Colonic mucosa (tissue), 4 donors: ENCODE measurements at regions not wholly inside any gene's neighbourhood (a gene's known extent, or its start where the extent isn't known, plus 50 kb on each side); places are given as distances from the start of the nearest gene placed in this dataset.

Source experiments
- DNase-seq: peaks from one replicate; pipeline ENCODE4 v3.0.0-alpha.2; 2020
- H3K27ac ChIP-seq: fragments of 200-600 bp; one replicate; pipeline ENCODE4 v1.8.0; 2021
- H3K27me3 ChIP-seq: fragments of 200-600 bp; one replicate; pipeline ENCODE4 v1.8.0; 2021
- H3K36me3 ChIP-seq: fragments of 200-600 bp; one replicate; pipeline ENCODE4 v1.8.0; 2021
- H3K4me1 ChIP-seq: fragments of 200-600 bp; one replicate; pipeline ENCODE4 v1.8.0; 2021; ENCODE audit warnings: mild to moderate bottlenecking
- H3K4me3 ChIP-seq: fragments of 200-600 bp; one replicate; pipeline ENCODE4 v1.8.0; 2021
- H3K9ac ChIP-seq, 2 donors: one replicate each; pipeline ENCODE4 v1.7.0; 2013; ENCODE audit warnings: control low read depth in 2 of 2, low read depth in 2 of 2, low read length in 2 of 2
- H3K9me3 ChIP-seq: fragments of 200-600 bp; one replicate; pipeline ENCODE4 v1.8.0; 2021
- CTCF ChIP-seq: fragments of 200-600 bp; IDR thresholded peaks from one replicate; pipeline ENCODE4 v1.8.0; 2022; ENCODE audit warnings: antibody characterized with exemption, mild to moderate bottlenecking
- intact Hi-C: fragments of 100-400 bp; cut with DNase I; formaldehyde crosslinking; loops from one replicate; pipeline ENCODE4 v1.14.1; 2022
- donor health status: healthy.
- donor health status: DM: no; HTN: no; CAD: no.
- donor health status: DM: no; HTN: no; CAD: no.

GRCh38 chr10:64059884-64060283 is 538.7 kb downstream of the REEP3 start:
- H3K36me3 ChIP-seq: no peaks in the 10 kb centered on the region
- no peaks in the 10 kb centered on the region for H3K27me3 ChIP-seq
- H3K27ac ChIP-seq: no peak overlapping the region
- intact Hi-C loops: no loop called here
- DNase-seq: no peak
- H3K9me3 ChIP-seq: no peaks in the 10 kb centered on the region
- H3K9ac ChIP-seq: no peak overlapping the region
- no peak overlapping the region for H3K4me3 ChIP-seq
- no peaks in the 10 kb centered on the region for H3K4me1 ChIP-seq
- TF ChIP-seq CTCF: no peak

- Histone ChIP-seq H3K4me3 (no peak overlapping the region), H3K9me3 (no peaks in the 10 kb centered on the region), H3K27ac (no peak overlapping the region), H3K36me3 (no peaks in the 10 kb centered on the region), H3K27me3 (no peaks in the 10 kb centered on the region), H3K4me1 (no peaks in the 10 kb centered on the region), H3K9ac (no peak overlapping the region)
- no peak for TF ChIP-seq CTCF
- intact Hi-C loops: no loop called here
- DNase-seq: no peak
Measured at GRCh38 chr10:64060389-64060788, 539.2 kb downstream of the REEP3 start.

GRCh38 chr10:64062793-64063192 is 541.6 kb downstream of the REEP3 start:
- H3K27me3 ChIP-seq: no peaks in the 10 kb centered on the region
- no peak overlapping the region for H3K4me3 ChIP-seq
- intact Hi-C loops: no loop called here
- no peak overlapping the region for H3K27ac ChIP-seq
- no peak for TF ChIP-seq CTCF
- H3K9ac ChIP-seq: no peak overlapping the region
- H3K4me1 ChIP-seq: no peaks in the 10 kb centered on the region
- H3K9me3 ChIP-seq: no peaks in the 10 kb centered on the region
- no peak for DNase-seq
- no peaks in the 10 kb centered on the region for H3K36me3 ChIP-seq

- intact Hi-C loops: no loop called here
- no peak overlapping the region for H3K4me3 ChIP-seq
- H3K9ac ChIP-seq: no peak overlapping the region
- H3K27me3 ChIP-seq: no peaks in the 10 kb centered on the region
- H3K9me3 ChIP-seq: no peaks in the 10 kb centered on the region
- DNase-seq: no peak
- H3K4me1 ChIP-seq: no peaks in the 10 kb centered on the region
- no peaks in the 10 kb centered on the region for H3K36me3 ChIP-seq
- no peak overlapping the region for H3K27ac ChIP-seq
- no peak for TF ChIP-seq CTCF
Measured at GRCh38 chr10:64067009-64067606, 545.9 kb downstream of the REEP3 start.

GRCh38 chr10:64067859-64068258 is 546.7 kb downstream of the REEP3 start:
- Histone ChIP-seq H3K9ac (no peak overlapping the region), H3K4me3 (no peak overlapping the region), H3K4me1 (no peaks in the 10 kb centered on the region), H3K36me3 (no peaks in the 10 kb centered on the region), H3K27me3 (no peaks in the 10 kb centered on the region), H3K27ac (no peak overlapping the region), H3K9me3 (no peaks in the 10 kb centered on the region)
- no peak for TF ChIP-seq CTCF
- no peak for DNase-seq
- intact Hi-C loops: no loop called here

- Histone ChIP-seq H3K27me3 (no peaks in the 10 kb centered on the region), H3K4me3 (no peak overlapping the region), H3K9ac (no peak overlapping the region), H3K4me1 (no peaks in the 10 kb centered on the region), H3K27ac (no peak overlapping the region), H3K36me3 (no peaks in the 10 kb centered on the region), H3K9me3 (no peaks in the 10 kb centered on the region)
- DNase-seq: no peak
- TF ChIP-seq CTCF: no peak
- intact Hi-C loops: no loop called here
Measured at GRCh38 chr10:64070241-64070640, 549.0 kb downstream of the REEP3 start.
